ENCODE measurements at regions not wholly inside any gene's neighbourhood (a gene's known extent, or its start where the extent isn't known, plus 50 kb on each side); places are given as distances from the start of the nearest gene placed in this dataset.

DNA sequence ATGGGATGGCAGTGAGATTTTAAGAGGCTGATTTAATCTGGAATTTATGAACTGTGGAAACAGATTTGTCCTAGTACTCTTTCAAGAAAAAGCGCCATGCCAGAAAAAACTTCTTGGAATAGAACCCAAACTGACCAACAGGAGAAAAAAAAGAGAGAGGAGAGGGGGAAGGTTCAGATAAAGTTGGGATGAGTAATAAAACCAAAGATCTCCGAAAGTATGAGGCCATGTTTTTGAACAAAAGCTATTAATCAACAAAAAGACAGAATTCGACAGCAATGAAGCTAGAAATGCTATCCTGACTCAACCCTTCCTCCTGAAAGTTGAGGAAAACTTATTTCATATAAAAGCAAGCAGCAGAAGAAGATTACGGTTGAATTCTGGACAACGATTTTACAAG lies 135.5 kb downstream of the CEMIP2 start:
- Histone ChIP-seq H3K27me3 (ENCODE audit: control insufficient read depth, insufficient read depth, low read length) (no peaks in the 10 kb centered on the region), H3K4me3 (ENCODE audit: low read depth, low read length) (no peak overlapping the region), H3K36me3 (ENCODE audit: control insufficient read depth, insufficient read depth, low read length) (no peaks in the 10 kb centered on the region)
- FAIRE-seq (no peak), DNase-seq (ENCODE audit: low read depth) (no peak)
- TF ChIP-seq CTCF (IDR thresholded peaks at IDR 0.05; ENCODE audit: insufficient read depth, low read length, severe bottlenecking) = no peak

- no peaks in the 10 kb centered on the region for H3K36me3 ChIP-seq (ENCODE audit: control insufficient read depth, insufficient read depth, low read length)
- TF ChIP-seq CTCF (IDR thresholded peaks at IDR 0.05; ENCODE audit: insufficient read depth, low read length, severe bottlenecking) = no peak
- no peak overlapping the region for H3K4me3 ChIP-seq (ENCODE audit: low read depth, low read length)
- no peak for FAIRE-seq
- DNase-seq (ENCODE audit: low read depth) = no peak
- no peaks in the 10 kb centered on the region for H3K27me3 ChIP-seq (ENCODE audit: control insufficient read depth, insufficient read depth, low read length)
Measured at GRCh38 chr9:71630377-71630995, 137.8 kb downstream of the CEMIP2 start.

- Histone ChIP-seq H3K27me3 (ENCODE audit: control insufficient read depth, insufficient read depth, low read length) (no peaks in the 10 kb centered on the region), H3K4me3 (ENCODE audit: low read depth, low read length) (no peak overlapping the region), H3K36me3 (ENCODE audit: control insufficient read depth, insufficient read depth, low read length) (no peaks in the 10 kb centered on the region)
- DNase-seq (ENCODE audit: low read depth) = no peak
- no peak for TF ChIP-seq CTCF (IDR thresholded peaks at IDR 0.05; ENCODE audit: insufficient read depth, low read length, severe bottlenecking)
- no peak for FAIRE-seq
Measured at GRCh38 chr9:71629578-71630215, 138.6 kb downstream of the CEMIP2 start.

DNA sequence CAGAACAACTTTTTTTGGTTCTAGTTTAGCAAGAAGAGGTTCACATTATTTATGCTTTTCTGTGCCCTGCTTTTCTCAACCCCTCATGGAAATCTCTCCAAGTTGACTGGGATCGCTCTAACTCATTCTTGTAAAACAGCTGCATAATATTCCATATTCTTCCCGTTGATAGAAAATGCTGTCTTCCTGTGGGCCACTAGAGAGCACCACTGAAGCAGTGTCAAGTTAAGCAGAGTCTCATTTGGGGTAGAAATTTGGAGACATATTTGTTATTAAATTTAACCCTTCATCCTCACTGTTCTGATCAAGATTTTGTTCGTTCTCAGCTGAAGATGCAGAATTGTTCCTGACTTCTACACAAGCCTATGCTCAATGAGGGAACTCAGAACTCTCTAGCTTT lies 140.1 kb downstream of the CEMIP2 start:
- peak; percentile 11 for TF ChIP-seq CTCF (IDR thresholded peaks at IDR 0.05; ENCODE audit: insufficient read depth, low read length, severe bottlenecking)
- H3K36me3 ChIP-seq (ENCODE audit: control insufficient read depth, insufficient read depth, low read length) = no peaks in the 10 kb centered on the region
- DNase-seq (ENCODE audit: low read depth) = no peak
- H3K27me3 ChIP-seq (ENCODE audit: control insufficient read depth, insufficient read depth, low read length) = no peaks in the 10 kb centered on the region
- no peak overlapping the region for H3K4me3 ChIP-seq (ENCODE audit: low read depth, low read length)
- no peak for FAIRE-seq

- no peak for FAIRE-seq
Measured at GRCh38 chr9:71627537-71627936, 140.8 kb downstream of the CEMIP2 start.

More at GRCh38 chr9:71627537-71627936, 140.8 kb downstream of the CEMIP2 start:
- no peak for DNase-seq (ENCODE audit: low read depth)
- no peak overlapping the region for H3K4me3 ChIP-seq (ENCODE audit: low read depth, low read length)
- no peaks in the 10 kb centered on the region for H3K27me3 ChIP-seq (ENCODE audit: control insufficient read depth, insufficient read depth, low read length)
- TF ChIP-seq CTCF (IDR thresholded peaks at IDR 0.05; ENCODE audit: insufficient read depth, low read length, severe bottlenecking) = no peak
- H3K36me3 ChIP-seq (ENCODE audit: control insufficient read depth, insufficient read depth, low read length) = no peaks in the 10 kb centered on the region

All from bronchial epithelial cell (primary cell).